Skeletal muscle satellite cell (primary cell): ENCODE measurements at regions not wholly inside any gene's neighbourhood (a gene's known extent, or its start where the extent isn't known, plus 50 kb on each side); places are given as distances from the start of the nearest gene placed in this dataset.
"Not testable (repeated sequence)": the region's sequence is repeated elsewhere in the genome, so short reads cannot be mapped to it uniquely, and the experiment has no call there.

ENCODE experiments used
- H3K27me3 ChIP-seq: 2 replicates; pipeline ENCODE4 v1.7.0; 2013; ENCODE audit warnings: low read length; ENCODE audit not compliant: control insufficient read depth, insufficient read depth
- H3K36me3 ChIP-seq: 2 replicates; pipeline ENCODE4 v1.7.0; 2013; ENCODE audit warnings: mild to moderate bottlenecking, control low read depth, low read length; ENCODE audit not compliant: insufficient read depth
- H3K4me1 ChIP-seq: 2 replicates; pipeline ENCODE4 v1.7.0; 2013; ENCODE audit warnings: low read length; ENCODE audit not compliant: control insufficient read depth, insufficient read depth
- H3K4me2 ChIP-seq: 2 replicates; pipeline ENCODE4 v1.7.0; 2013; ENCODE audit warnings: mild to moderate bottlenecking, low read length
- H3K4me3 ChIP-seq: 2 replicates; pipeline ENCODE4 v1.7.0; 2013; ENCODE audit warnings: low read length
- H3K9ac ChIP-seq: 2 replicates; pipeline ENCODE4 v1.7.0; 2013; ENCODE audit warnings: mild to moderate bottlenecking, low read depth, low read length, moderate library complexity
- H3K9me3 ChIP-seq: replicated peaks from 2 replicates; pipeline ENCODE4 v1.7.0; 2013; ENCODE audit warnings: mild to moderate bottlenecking, control low read depth, low read length

- H3K9me3 ChIP-seq, result no peaks in the 10 kb centered on the region
- no peaks in the 10 kb centered on the region for H3K27me3 ChIP-seq
- H3K36me3 ChIP-seq, result no peaks in the 10 kb centered on the region
- H3K4me1 ChIP-seq, result no peaks in the 10 kb centered on the region
- no peak overlapping the region for H3K4me2 ChIP-seq
- no peak overlapping the region for H3K9ac ChIP-seq
- no peak overlapping the region for H3K4me3 ChIP-seq
Observed at GRCh38 chr20:47927385-47927851, 142.1 kb upstream of the SULF2 start.

GRCh38 chr20:47926731-47927130, 141.4 kb upstream of the SULF2 start:
- H3K27me3 ChIP-seq, result no peaks in the 10 kb centered on the region
- no peak overlapping the region for H3K4me3 ChIP-seq
- H3K9ac ChIP-seq, result no peak overlapping the region
- H3K4me1 ChIP-seq, result no peaks in the 10 kb centered on the region
- no peaks in the 10 kb centered on the region for H3K36me3 ChIP-seq
- no peak overlapping the region for H3K4me2 ChIP-seq
- H3K9me3 ChIP-seq, result no peaks in the 10 kb centered on the region

- Histone ChIP-seq H3K4me1 (no peaks in the 10 kb centered on the region), H3K4me2 (no peak overlapping the region), H3K9ac (no peak overlapping the region), H3K4me3 (no peak overlapping the region), H3K9me3 (no peaks in the 10 kb centered on the region), H3K27me3 (no peaks in the 10 kb centered on the region), H3K36me3 (no peaks in the 10 kb centered on the region)
Observed at GRCh38 chr20:47925593-47925992, 140.3 kb upstream of the SULF2 start.

GRCh38 chr20:47922269-47922668, 137.0 kb upstream of the SULF2 start:
- peaks cover 1% of the 10 kb centered on the region for H3K9me3 ChIP-seq
- H3K9ac ChIP-seq, result no peak overlapping the region
- no peaks in the 10 kb centered on the region for H3K27me3 ChIP-seq
- no peak overlapping the region for H3K4me2 ChIP-seq
- H3K36me3 ChIP-seq, result no peaks in the 10 kb centered on the region
- no peak overlapping the region for H3K4me3 ChIP-seq
- no peaks in the 10 kb centered on the region for H3K4me1 ChIP-seq

- not testable (repeated sequence) for H3K4me2 ChIP-seq, H3K9me3 ChIP-seq, H3K36me3 ChIP-seq, H3K9ac ChIP-seq, H3K4me1 ChIP-seq, H3K27me3 ChIP-seq, H3K4me3 ChIP-seq
Observed at GRCh38 chr20:47921829-47922228, 136.5 kb upstream of the SULF2 start.

- Histone ChIP-seq H3K27me3 (no peaks in the 10 kb centered on the region), H3K4me3 (no peak overlapping the region), H3K4me1 (no peaks in the 10 kb centered on the region), H3K4me2 (no peak overlapping the region), H3K9me3 (peaks cover 4% of the 10 kb centered on the region), H3K36me3 (no peaks in the 10 kb centered on the region), H3K9ac (no peak overlapping the region)
Observed at GRCh38 chr20:47921408-47921807, 136.1 kb upstream of the SULF2 start.

GRCh38 chr20:47917549-47918070, 132.3 kb upstream of the SULF2 start:
- no peak overlapping the region for H3K4me3 ChIP-seq
- H3K9ac ChIP-seq, result no peak overlapping the region
- H3K4me1 ChIP-seq, result no peaks in the 10 kb centered on the region
- no peaks in the 10 kb centered on the region for H3K36me3 ChIP-seq
- no peak overlapping the region for H3K4me2 ChIP-seq
- peaks cover 4% of the 10 kb centered on the region for H3K9me3 ChIP-seq
- H3K27me3 ChIP-seq, result no peaks in the 10 kb centered on the region

- H3K4me1 ChIP-seq, result no peaks in the 10 kb centered on the region
- H3K36me3 ChIP-seq, result no peaks in the 10 kb centered on the region
- H3K4me3 ChIP-seq, result no peak overlapping the region
- no peak overlapping the region for H3K9ac ChIP-seq
- H3K4me2 ChIP-seq, result no peak overlapping the region
- H3K27me3 ChIP-seq, result no peaks in the 10 kb centered on the region
- H3K9me3 ChIP-seq, result peaks cover 4% of the 10 kb centered on the region
Observed at GRCh38 chr20:47915495-47915894, 130.2 kb upstream of the SULF2 start.

- no peaks in the 10 kb centered on the region for H3K27me3 ChIP-seq
- peaks cover 4% of the 10 kb centered on the region for H3K9me3 ChIP-seq
- no peak overlapping the region for H3K4me2 ChIP-seq
- H3K4me3 ChIP-seq, result no peak overlapping the region
- no peak overlapping the region for H3K9ac ChIP-seq
- H3K4me1 ChIP-seq, result no peaks in the 10 kb centered on the region
- H3K36me3 ChIP-seq, result no peaks in the 10 kb centered on the region
Observed at GRCh38 chr20:47914792-47915191, 129.5 kb upstream of the SULF2 start.

GRCh38 chr20:47912786-47913501, 127.7 kb upstream of the SULF2 start:
- H3K4me3 ChIP-seq, H3K4me1 ChIP-seq, H3K4me2 ChIP-seq, H3K36me3 ChIP-seq, H3K9ac ChIP-seq, H3K27me3 ChIP-seq, H3K9me3 ChIP-seq: not testable (repeated sequence)

- H3K4me2 ChIP-seq, H3K36me3 ChIP-seq, H3K4me3 ChIP-seq, H3K9ac ChIP-seq, H3K9me3 ChIP-seq, H3K4me1 ChIP-seq, H3K27me3 ChIP-seq: not testable (repeated sequence)
Observed at GRCh38 chr20:47912165-47912564, 126.9 kb upstream of the SULF2 start.

GRCh38 chr20:47909696-47910369, 124.6 kb upstream of the SULF2 start:
- not testable (repeated sequence) for H3K9me3 ChIP-seq, H3K4me1 ChIP-seq, H3K27me3 ChIP-seq, H3K9ac ChIP-seq, H3K4me2 ChIP-seq, H3K4me3 ChIP-seq, H3K36me3 ChIP-seq
